ENCODE measurements at regions not wholly inside any gene's neighbourhood (a gene's known extent, or its start where the extent isn't known, plus 50 kb on each side); places are given as distances from the start of the nearest gene placed in this dataset.

DNA sequence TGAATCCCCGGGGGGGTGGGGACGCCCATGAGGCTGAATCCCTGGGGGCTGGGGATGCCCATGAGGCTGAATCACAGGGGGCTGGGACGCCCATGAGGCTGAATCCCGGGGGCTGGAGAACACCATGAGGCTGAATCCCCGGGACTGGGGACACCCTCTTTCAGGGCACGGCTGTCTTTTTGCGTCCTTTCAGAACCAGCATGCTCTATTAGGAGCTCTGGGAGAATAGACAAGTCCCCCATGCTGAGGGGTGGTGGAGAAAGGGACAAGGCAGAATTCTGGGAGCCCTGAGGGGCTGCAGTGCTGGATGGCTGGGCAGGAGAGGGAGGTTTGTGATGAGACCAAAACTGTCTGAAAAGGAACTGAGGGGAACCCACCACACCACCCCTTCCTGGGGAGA, 257.3 kb upstream of the TCERG1L start:
- no peaks in the 10 kb centered on the region for H3K27me3 ChIP-seq (ENCODE audit: insufficient read depth in 3 of 3, low read length in 2 of 3)
- 65 to 71% (median 68%) methylated on average over 7 of the region's 7 CpGs for WGBS, 3 donors

DNA sequence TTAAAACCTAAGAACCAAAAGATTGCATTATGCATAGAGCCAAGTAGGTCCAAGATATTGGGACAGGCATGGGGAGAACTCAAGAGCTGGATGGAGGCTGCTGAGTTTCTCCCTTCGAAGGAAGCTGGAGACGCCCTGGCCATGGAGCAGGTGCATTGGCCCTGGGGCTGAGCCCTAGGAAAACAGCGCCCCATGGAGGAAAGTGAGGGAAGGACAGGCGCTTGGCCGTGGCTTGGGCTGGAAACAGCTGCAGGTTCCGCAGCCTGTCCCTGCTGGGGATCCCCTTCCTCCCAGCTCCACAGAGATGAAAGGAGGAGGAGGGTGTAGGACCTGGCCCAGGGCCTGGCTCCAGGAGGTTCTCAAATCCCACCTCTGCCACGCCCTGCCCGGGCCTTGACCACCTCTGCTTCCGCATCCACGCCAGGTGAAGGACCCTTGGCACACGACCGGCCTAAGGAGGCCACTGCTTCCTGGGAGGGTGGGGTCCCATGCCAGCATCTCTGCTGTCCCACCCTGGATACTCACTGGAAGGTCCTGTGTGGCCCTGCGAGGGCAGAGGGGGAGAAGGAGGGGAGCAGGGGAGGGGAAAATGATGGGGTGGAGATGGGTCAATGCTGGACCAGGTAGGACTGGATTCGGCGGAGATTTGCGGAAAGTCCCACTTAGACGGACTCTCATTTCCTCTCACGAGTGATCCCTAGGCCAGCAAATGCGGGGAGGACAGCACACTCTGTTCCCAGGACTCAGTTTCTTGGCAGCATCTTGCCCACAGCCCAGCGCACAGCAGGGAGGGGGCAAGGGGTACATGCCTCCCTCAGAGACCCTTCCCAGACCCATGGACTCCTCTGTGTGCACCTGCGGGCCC, 258.6 kb upstream of the TCERG1L start:
- Histone ChIP-seq H3K27me3 (ENCODE audit: insufficient read depth in 3 of 3, low read length in 2 of 3) (no peaks in the 10 kb centered on the region), H3K36me3 (ENCODE audit: insufficient read depth in 1 of 2, low read depth in 1 of 2) (no peaks in the 10 kb centered on the region), H3K9me3 (peaks cover 4% of the 10 kb centered on the region), H3K4me3 (no peak overlapping the region), H3K27ac (no peak overlapping the region), H3K4me1 (no peaks in the 10 kb centered on the region)
- intact Hi-C loops (cut with DNase I): no loop called here
- no peak for ATAC-seq
- TF ChIP-seq, protein P1, sequence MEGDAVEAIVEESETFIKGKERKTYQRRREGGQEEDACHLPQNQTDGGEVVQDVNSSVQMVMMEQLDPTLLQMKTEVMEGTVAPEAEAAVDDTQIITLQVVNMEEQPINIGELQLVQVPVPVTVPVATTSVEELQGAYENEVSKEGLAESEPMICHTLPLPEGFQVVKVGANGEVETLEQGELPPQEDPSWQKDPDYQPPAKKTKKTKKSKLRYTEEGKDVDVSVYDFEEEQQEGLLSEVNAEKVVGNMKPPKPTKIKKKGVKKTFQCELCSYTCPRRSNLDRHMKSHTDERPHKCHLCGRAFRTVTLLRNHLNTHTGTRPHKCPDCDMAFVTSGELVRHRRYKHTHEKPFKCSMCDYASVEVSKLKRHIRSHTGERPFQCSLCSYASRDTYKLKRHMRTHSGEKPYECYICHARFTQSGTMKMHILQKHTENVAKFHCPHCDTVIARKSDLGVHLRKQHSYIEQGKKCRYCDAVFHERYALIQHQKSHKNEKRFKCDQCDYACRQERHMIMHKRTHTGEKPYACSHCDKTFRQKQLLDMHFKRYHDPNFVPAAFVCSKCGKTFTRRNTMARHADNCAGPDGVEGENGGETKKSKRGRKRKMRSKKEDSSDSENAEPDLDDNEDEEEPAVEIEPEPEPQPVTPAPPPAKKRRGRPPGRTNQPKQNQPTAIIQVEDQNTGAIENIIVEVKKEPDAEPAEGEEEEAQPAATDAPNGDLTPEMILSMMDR (IDR thresholded peaks at IDR 0.05): no peak
- no peak for DNase-seq
- 78 to 86% (median 79%) methylated on average over 18 to 21 of the region's 21 CpGs for WGBS, 3 donors

More for the DNA sequence above, 257.3 kb upstream of the TCERG1L start:
- TF ChIP-seq, protein P1 (IDR thresholded peaks at IDR 0.05): no peak
- Histone ChIP-seq H3K27ac (no peak overlapping the region), H3K36me3 (ENCODE audit: insufficient read depth in 1 of 2, low read depth in 1 of 2) (no peaks in the 10 kb centered on the region), H3K4me3 (no peak overlapping the region), H3K9me3 (peaks cover 9% of the 10 kb centered on the region), H3K4me1 (no peaks in the 10 kb centered on the region)
- DNase-seq (no peak), ATAC-seq (no peak)
- intact Hi-C loops (cut with DNase I): no loop called here

DNA sequence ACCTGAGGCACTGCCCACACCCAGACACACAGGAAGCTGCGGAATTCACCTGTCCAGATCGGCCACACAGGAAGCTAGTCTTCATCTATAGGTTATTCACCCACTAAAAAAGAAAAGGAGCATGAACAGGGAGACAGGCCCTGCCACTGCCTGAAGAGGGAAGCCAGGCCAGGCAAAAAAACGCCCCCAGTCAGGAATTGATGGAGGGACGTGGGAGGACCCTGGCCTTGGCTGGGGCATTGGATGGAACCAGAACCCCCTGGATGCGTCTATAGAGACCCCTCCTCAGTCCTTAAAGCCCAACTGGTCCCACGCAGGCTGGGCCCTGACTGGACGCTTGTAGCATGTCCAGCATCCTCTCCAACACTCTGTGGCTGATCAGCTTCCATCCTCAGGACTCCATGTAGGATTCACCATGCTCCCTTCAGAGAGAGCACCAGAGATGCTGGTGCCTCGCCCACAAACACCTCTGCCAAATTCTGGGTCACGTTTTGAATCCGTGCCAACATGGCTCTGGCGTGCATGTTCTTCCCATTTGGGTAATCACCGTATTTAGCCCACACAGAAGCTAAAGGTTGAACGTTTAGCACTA, 259.3 kb upstream of the TCERG1L start:
- intact Hi-C loops (cut with DNase I): no loop called here
- Histone ChIP-seq H3K27ac (no peak overlapping the region), H3K36me3 (ENCODE audit: insufficient read depth in 1 of 2, low read depth in 1 of 2) (no peaks in the 10 kb centered on the region), H3K27me3 (ENCODE audit: insufficient read depth in 3 of 3, low read length in 2 of 3) (no peaks in the 10 kb centered on the region), H3K9me3 (no peaks in the 10 kb centered on the region), H3K4me1 (no peaks in the 10 kb centered on the region), H3K4me3 (no peak overlapping the region)
- TF ChIP-seq, protein P1 (IDR thresholded peaks at IDR 0.05): no peak
- DNase-seq (no peak), ATAC-seq (no peak)
- WGBS, 3 donors: 69 to 76% (median 74%) methylated on average over 13 of the region's 13 CpGs

DNA sequence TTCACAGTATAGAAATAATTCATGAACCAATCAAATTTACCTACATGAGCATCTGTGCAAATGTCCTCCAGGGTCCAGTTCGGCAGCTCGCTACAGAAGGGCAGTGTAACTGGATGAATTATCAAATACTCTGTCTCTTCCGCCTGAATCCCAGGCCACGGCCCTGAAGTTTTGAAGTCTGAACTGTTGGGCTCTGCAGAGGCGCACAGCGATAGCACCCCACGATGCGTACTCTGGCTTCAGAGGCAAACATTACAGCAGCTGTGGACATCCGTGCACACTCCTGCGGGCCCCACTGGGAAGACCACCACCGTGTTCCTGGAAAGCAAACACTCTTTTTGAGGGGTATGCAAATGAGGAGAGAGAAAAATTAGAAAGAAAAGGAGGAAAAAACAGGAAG, 259.8 kb upstream of the TCERG1L start:
- intact Hi-C loops (cut with DNase I): no loop called here
- Histone ChIP-seq H3K27ac (no peak overlapping the region), H3K9me3 (no peaks in the 10 kb centered on the region), H3K36me3 (ENCODE audit: insufficient read depth in 1 of 2, low read depth in 1 of 2) (no peaks in the 10 kb centered on the region), H3K4me3 (no peak overlapping the region), H3K27me3 (ENCODE audit: insufficient read depth in 3 of 3, low read length in 2 of 3) (no peaks in the 10 kb centered on the region), H3K4me1 (no peaks in the 10 kb centered on the region)
- ATAC-seq (no peak), DNase-seq (no peak)
- TF ChIP-seq, protein P1 (IDR thresholded peaks at IDR 0.05): no peak
- 76 to 82% (median 81%) methylated on average over 11 of the region's 11 CpGs for WGBS, 3 donors
